HCT116 (cell line): ENCODE measurements at regions not wholly inside any gene's neighbourhood (a gene's known extent, or its start where the extent isn't known, plus 50 kb on each side); places are given as distances from the start of the nearest gene placed in this dataset.

Source experiments
- ATAC-seq: fragments of 200-7000 bp; cut with Tn5 transposase; 2 replicates; pipeline ENCODE4 v1.9.1; 2020; ENCODE audit warnings: mild to moderate bottlenecking, moderate library complexity
- BruUV-seq: library from RNA; stranded (reverse); fragments of 400-500 nt; replicated peaks from 2 replicates; lab custom pipeline; 2021; lab: Mats Ljungman, UMichigan
- CTCF ChIA-PET: fragments of 300-600 bp; sonication (Branson Sonifier 250); formaldehyde crosslinking; loops from one replicate; lab custom pipeline; 2021; ENCODE audit warnings: antibody characterized with exemption; lab: Charles Lee
- POLR2A ChIA-PET: fragments of 300-600, 350-600 bp; sonication (Branson Sonifier 250); formaldehyde crosslinking; loops from one replicate; lab custom pipeline; 2021; ENCODE audit warnings: antibody characterized with exemption; lab: Charles Lee
- RAD21 ChIA-PET, 2 experiments: fragments of 300-600 bp; sonication (Branson Sonifier 250); formaldehyde crosslinking; loops; one replicate each; lab custom pipeline; 2023; ENCODE audit warnings: low total read pairs in 2 of 2; ENCODE audit not compliant: uncharacterized antibody in 2 of 2, unreplicated experiment in 2 of 2, low non-redundant PET in 1 of 2; lab: Charles Lee
- DNase-seq: peaks from one replicate; pipeline ENCODE4 v3.0.0-alpha.2; 2010; ENCODE audit warnings: low read depth, low spot score
- H2AFZ ChIP-seq: fragments of 200-600 bp; shearing (Covaris generic), sonication (generic); 2 replicates; pipeline ENCODE4 v1.6.1; 2017; ENCODE audit warnings: low read depth, mixed run types, mixed read lengths, antibody characterized with exemption, low read length; ENCODE audit not compliant: poor library complexity, severe bottlenecking
- H3K27ac ChIP-seq: 2 replicates; pipeline ENCODE4 v1.5.1; 2012; ENCODE audit warnings: low read depth, low read length
- H3K27me3 ChIP-seq: fragments of 200-600 bp; sonication (generic); 2 replicates; pipeline ENCODE4 v1.6.1; 2016; ENCODE audit warnings: mixed run types, low read length, mixed read lengths; ENCODE audit not compliant: insufficient read depth
- H3K36me3 ChIP-seq, 2 experiments: fragments of 200-500 bp in 1 of 2; fragments of 200-600 bp in 1 of 2; sonication (Bioruptor generic) in 1 of 2; sonication (generic) in 1 of 2; 2 replicates each; pipeline versions ENCODE4 v1.5.1 to v1.6.1; 2014 to 2016; ENCODE audit warnings: low read length in 2 of 2, inconsistent platforms in 1 of 2, mixed read lengths in 1 of 2, mixed run types in 1 of 2; ENCODE audit not compliant: insufficient read depth in 2 of 2, control insufficient read depth in 1 of 2
- H3K4me1 ChIP-seq, 2 experiments: fragments of 200-600 bp in 1 of 2; sonication (generic) in 1 of 2; 2 replicates each; pipeline versions ENCODE4 v1.5.1 to v1.6.1; 2012 to 2017; ENCODE audit warnings: low read length in 2 of 2, inconsistent platforms in 1 of 2, mild to moderate bottlenecking in 1 of 2, mixed read lengths in 1 of 2, mixed run types in 1 of 2, moderate library complexity in 1 of 2; ENCODE audit not compliant: insufficient read depth in 2 of 2, control insufficient read depth in 1 of 2
- H3K4me2 ChIP-seq: fragments of 200-600 bp; sonication (generic); 2 replicates; pipeline ENCODE4 v1.6.1; 2017; ENCODE audit warnings: mixed run types, low read length, mixed read lengths
- H3K4me3 ChIP-seq, 2 experiments: fragments of 200-600 bp in 1 of 2; sonication (generic) in 1 of 2; replicated peaks in 1 of 2; 2 replicates each; pipeline ENCODE4 v1.5.1; 2011 to 2016; ENCODE audit warnings: low read length in 2 of 2, control low read depth in 1 of 2, low read depth in 1 of 2, mild to moderate bottlenecking in 1 of 2, mixed read lengths in 1 of 2, mixed run types in 1 of 2
- H3K79me2 ChIP-seq: fragments of 200-600 bp; sonication (generic); 2 replicates; pipeline ENCODE4 v1.6.1; 2017; ENCODE audit warnings: mild to moderate bottlenecking, mixed run types, low read length, moderate library complexity, mixed read lengths; ENCODE audit not compliant: insufficient read depth
- H3K9ac ChIP-seq: fragments of 200-600 bp; sonication (generic); 2 replicates; pipeline ENCODE4 v1.6.1; 2016; ENCODE audit warnings: low read length, mixed read lengths
- H3K9me2 ChIP-seq: fragments of 200-600 bp; sonication (generic), shearing (Covaris generic); 2 replicates; pipeline ENCODE4 v1.6.1; 2017; ENCODE audit warnings: mixed run types, mild to moderate bottlenecking, moderate library complexity; ENCODE audit not compliant: insufficient read depth
- H3K9me3 ChIP-seq, 2 experiments: fragments of 200-500 bp in 1 of 2; fragments of 200-600 bp in 1 of 2; sonication (Bioruptor generic) in 1 of 2; sonication (generic) in 1 of 2; 2 replicates each; pipeline ENCODE4 v1.6.1; 2014 to 2017; ENCODE audit warnings: low read length in 2 of 2, mixed read lengths in 2 of 2, inconsistent platforms in 1 of 2, low read depth in 1 of 2, mild to moderate bottlenecking in 1 of 2, mixed run types in 1 of 2, moderate library complexity in 1 of 2; ENCODE audit not compliant: control insufficient read depth in 1 of 2, insufficient read depth in 1 of 2
- H4K20me1 ChIP-seq: fragments of 200-600 bp; sonication (generic), shearing (Covaris generic); 2 replicates; pipeline ENCODE4 v1.6.1; 2017; ENCODE audit warnings: mixed run types, mild to moderate bottlenecking, moderate library complexity; ENCODE audit not compliant: insufficient read depth
- ELF1 ChIP-seq: IDR thresholded peaks from 2 replicates; pipeline ENCODE4 v1.6.1; 2012; ENCODE audit warnings: low read depth, borderline replicate concordance
- FOSL1 ChIP-seq: IDR thresholded peaks from 2 replicates; pipeline ENCODE4 v1.6.1; 2012; ENCODE audit warnings: low read depth
- MAX ChIP-seq: IDR thresholded peaks from 2 replicates; pipeline ENCODE4 v1.6.1; 2012
- POLR2AphosphoS5 ChIP-seq: IDR thresholded peaks from 2 replicates; pipeline ENCODE4 v1.6.1; 2011; ENCODE audit warnings: mild to moderate bottlenecking, low read depth, low read length, moderate library complexity
- REST ChIP-seq: IDR thresholded peaks from 2 replicates; pipeline ENCODE4 v1.6.1; 2012; ENCODE audit warnings: low read depth
- SRF ChIP-seq: IDR thresholded peaks from 2 replicates; pipeline ENCODE4 v1.6.1; 2012; ENCODE audit warnings: low read depth
- TCF7L2 ChIP-seq: IDR thresholded peaks from 2 replicates; pipeline ENCODE4 v1.7.0; 2011; ENCODE audit warnings: borderline replicate concordance, inconsistent platforms; ENCODE audit not compliant: insufficient read depth, insufficient read length; ENCODE audit errors: extremely low read depth
- YY1 ChIP-seq: IDR thresholded peaks from 2 replicates; pipeline ENCODE4 v1.6.1; 2011; ENCODE audit warnings: low read length, low read depth, moderate library complexity, mild to moderate bottlenecking; ENCODE audit not compliant: insufficient replicate concordance; ENCODE audit errors: extremely low read depth
- ZBTB33 ChIP-seq: IDR thresholded peaks from 2 replicates; pipeline ENCODE4 v1.6.1; 2011; ENCODE audit warnings: mild to moderate bottlenecking, low read length, moderate library complexity; ENCODE audit not compliant: insufficient replicate concordance; ENCODE audit errors: extremely low read depth
- ZFX ChIP-seq: fragments of 450-650 bp; IDR thresholded peaks from 2 replicates; pipeline ENCODE4 v1.6.1; 2017
- intact Hi-C: fragments of 100-400 bp; cut with micrococcal nuclease; formaldehyde crosslinking; loops from 2 replicates; pipeline ENCODE4 v1.10.0; 2022

- Histone ChIP-seq H3K9me3 (peaks cover 12 to 22% of the 10 kb centered on the region in 2 experiments; a peak in 3 of 4 replicates), H3K27me3 (no peaks in the 10 kb centered on the region), H3K36me3 (no peaks in the 10 kb centered on the region), H3K4me1 (no peaks in the 10 kb centered on the region), H3K4me3 (no peak overlapping the region), H2AFZ (no peak overlapping the region), H3K79me2 (no peaks in the 10 kb centered on the region), H3K9ac (no peak overlapping the region), H4K20me1 (no peaks in the 10 kb centered on the region), H3K27ac (no peak overlapping the region), H3K4me2 (no peak overlapping the region), H3K9me2 (no peaks in the 10 kb centered on the region)
- TF ChIP-seq TCF7L2 = no peak
- no peak for TF ChIP-seq YY1
- no peak for TF ChIP-seq ELF1
- TF ChIP-seq SRF = no peak
- TF ChIP-seq ZBTB33 = no peak
- no peak for TF ChIP-seq MAX
- no peak for TF ChIP-seq REST
- TF ChIP-seq FOSL1 = no peak
- TF ChIP-seq ZFX = no peak
- TF ChIP-seq POLR2AphosphoS5 = no peak
- RAD21 ChIA-PET = no interaction called here
- CTCF ChIA-PET = no interaction called here
- intact Hi-C loops = no loop called here
- POLR2A ChIA-PET = no interaction called here
- no TSS peak for BruUV-seq
- DNase-seq = no peak
- ATAC-seq = no peak
Observed at GRCh38 chr5:23132231-23132630, 279.1 kb upstream of the CDH12 start.
